ENCODE measurements at regions not wholly inside any gene's neighbourhood (a gene's known extent, or its start where the extent isn't known, plus 50 kb on each side); places are given as distances from the start of the nearest gene placed in this dataset.
"Not testable (repeated sequence)": the region's sequence is repeated elsewhere in the genome, so short reads cannot be mapped to it uniquely, and the experiment has no call there.

GRCh38 chr2:14881651-14882327 is 249.3 kb downstream of the LRATD1 start:
- H3K36me3 Mint-ChIP-seq, result no peaks in the 10 kb centered on the region
- H3K4me3 Mint-ChIP-seq, result no peak overlapping the region
- H3K27ac Mint-ChIP-seq, result no peak overlapping the region
- H3K9me3 Mint-ChIP-seq, result peaks cover 0 to 10% (median 0%) of the 10 kb centered on the region in 6 donors
- DNase-seq, result no peak
- peaks cover 0 to 2% (median 1%) of the 10 kb centered on the region in 3 donors for H3K27me3 Mint-ChIP-seq (ENCODE audit: low read depth in 3 of 3)
- H3K4me1 Mint-ChIP-seq, result no peaks in the 10 kb centered on the region

- DNase-seq, result no peak
- H3K27me3 Mint-ChIP-seq (ENCODE audit: low read depth in 3 of 3), result peaks cover 0 to 4% (median 1%) of the 10 kb centered on the region in 3 donors
- H3K4me1 Mint-ChIP-seq, result no peaks in the 10 kb centered on the region
- H3K36me3 Mint-ChIP-seq, result no peaks in the 10 kb centered on the region
- peaks cover 0 to 6% (median 0%) of the 10 kb centered on the region in 6 donors for H3K9me3 Mint-ChIP-seq
- H3K4me3 Mint-ChIP-seq, result no peak overlapping the region
- no peak overlapping the region for H3K27ac Mint-ChIP-seq
These were observed 252.1 kb downstream of the LRATD1 start for GRCh38 chr2:14884651-14885050.

GRCh38 chr2:14891546-14891945 is 259.0 kb downstream of the LRATD1 start:
- H3K4me1 Mint-ChIP-seq, result no peaks in the 10 kb centered on the region
- H3K4me3 Mint-ChIP-seq, result no peak overlapping the region
- DNase-seq, result no peak
- no peak overlapping the region for H3K27ac Mint-ChIP-seq
- peaks cover 0 to 2% (median 0%) of the 10 kb centered on the region in 3 donors for H3K27me3 Mint-ChIP-seq (ENCODE audit: low read depth in 3 of 3)
- H3K9me3 Mint-ChIP-seq, result peaks cover 0 to 8% (median 0%) of the 10 kb centered on the region in 6 donors
- H3K36me3 Mint-ChIP-seq, result no peaks in the 10 kb centered on the region

GRCh38 chr2:14896330-14897030 is 264.0 kb downstream of the LRATD1 start:
- no peak for DNase-seq
- H3K27me3 Mint-ChIP-seq (ENCODE audit: low read depth in 3 of 3), result peaks cover 0 to 2% (median 0%) of the 10 kb centered on the region in 3 donors
- H3K36me3 Mint-ChIP-seq, result no peaks in the 10 kb centered on the region
- H3K4me3 Mint-ChIP-seq, result no peak overlapping the region
- peaks cover 0 to 5% (median 0%) of the 10 kb centered on the region in 6 donors for H3K9me3 Mint-ChIP-seq
- no peaks in the 10 kb centered on the region for H3K4me1 Mint-ChIP-seq
- H3K27ac Mint-ChIP-seq, result no peak overlapping the region

DNA sequence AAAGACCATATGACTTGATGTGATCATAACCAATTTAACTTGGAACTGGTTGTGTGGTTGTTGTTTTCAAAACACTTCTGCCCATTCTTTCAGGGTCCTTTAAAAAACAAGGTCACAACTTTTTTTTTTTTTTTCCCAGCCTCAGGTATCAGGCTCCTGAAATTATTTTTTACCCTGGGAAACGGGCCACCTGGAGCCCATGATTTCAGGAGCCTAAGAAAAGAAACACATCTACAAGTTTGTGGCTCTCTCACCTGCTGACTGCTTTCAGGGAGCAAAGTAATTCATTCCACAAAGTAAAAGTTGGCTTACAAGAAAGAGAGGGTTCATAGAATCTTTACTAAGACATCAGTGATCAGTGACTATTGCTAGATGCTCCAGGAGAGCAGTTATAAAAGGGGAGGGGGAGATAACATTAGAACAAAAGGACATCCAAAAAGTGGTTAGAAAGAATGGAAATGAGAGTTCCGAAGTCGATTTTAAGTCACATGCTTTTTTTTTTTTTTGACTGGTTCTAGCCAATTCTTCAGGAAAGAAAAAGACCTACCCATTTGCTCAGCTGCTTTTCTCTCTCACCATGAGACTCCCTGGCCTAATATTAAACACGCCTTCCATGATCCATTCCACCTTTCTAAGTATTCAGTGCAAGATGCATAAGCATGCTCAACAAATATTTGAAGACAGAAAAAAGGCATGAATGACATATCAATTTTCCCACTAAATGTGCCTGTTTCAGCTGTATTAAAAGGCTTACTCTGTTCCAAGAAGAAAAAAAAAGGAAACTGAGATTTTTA is 267.3 kb downstream of the LRATD1 start:
- H3K4me1 Mint-ChIP-seq, result no peaks in the 10 kb centered on the region
- H3K27ac Mint-ChIP-seq, result no peak overlapping the region
- H3K36me3 Mint-ChIP-seq, result no peaks in the 10 kb centered on the region
- no peak for DNase-seq
- no peak overlapping the region for H3K4me3 Mint-ChIP-seq
- peaks cover 0 to 8% (median 0%) of the 10 kb centered on the region in 6 donors for H3K9me3 Mint-ChIP-seq
- peaks cover 0 to 3% (median 2%) of the 10 kb centered on the region in 3 donors for H3K27me3 Mint-ChIP-seq (ENCODE audit: low read depth in 3 of 3)

DNA sequence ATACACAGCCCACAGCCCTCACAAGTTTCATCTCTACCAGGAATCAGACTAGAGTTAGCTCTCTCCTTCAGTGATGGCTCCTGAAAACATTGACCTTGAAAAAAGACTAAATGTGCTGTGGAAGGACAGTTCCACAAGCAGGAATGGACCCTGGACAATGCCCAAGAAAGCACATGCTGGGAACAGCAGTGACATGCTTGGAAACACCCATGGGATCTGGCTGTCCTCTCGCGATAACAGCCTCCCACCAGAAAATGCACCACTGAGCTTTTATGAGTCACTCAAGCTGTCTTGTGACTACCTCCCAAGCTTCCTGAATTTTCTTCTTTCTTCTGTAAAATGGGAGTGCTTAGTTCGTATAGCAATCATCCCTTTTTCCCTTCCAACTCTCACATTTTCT is 269.2 kb downstream of the LRATD1 start:
- no peak overlapping the region for H3K4me3 Mint-ChIP-seq
- H3K27ac Mint-ChIP-seq, result no peak overlapping the region
- no peaks in the 10 kb centered on the region for H3K4me1 Mint-ChIP-seq
- H3K9me3 Mint-ChIP-seq, result peaks cover 0 to 3% (median 0%) of the 10 kb centered on the region in 6 donors
- DNase-seq, result no peak
- peaks cover 0 to 3% (median 2%) of the 10 kb centered on the region in 3 donors for H3K27me3 Mint-ChIP-seq (ENCODE audit: low read depth in 3 of 3)
- no peaks in the 10 kb centered on the region for H3K36me3 Mint-ChIP-seq

- Mint-ChIP-seq H3K36me3 (no peaks in the 10 kb centered on the region), H3K27ac (no peak overlapping the region), H3K4me3 (no peak overlapping the region), H3K9me3 (peaks cover 0 to 3% (median 0%) of the 10 kb centered on the region in 6 donors), H3K27me3 (ENCODE audit: low read depth in 3 of 3) (peaks cover 0 to 3% (median 2%) of the 10 kb centered on the region in 3 donors), H3K4me1 (no peaks in the 10 kb centered on the region)
- no peak for DNase-seq
These were observed 270.4 kb downstream of the LRATD1 start for GRCh38 chr2:14902953-14903352.

- Mint-ChIP-seq H3K4me1 (no peaks in the 10 kb centered on the region), H3K27me3 (ENCODE audit: low read depth in 3 of 3) (peaks cover 0 to 3% (median 2%) of the 10 kb centered on the region in 3 donors), H3K27ac (no peak overlapping the region), H3K36me3 (no peaks in the 10 kb centered on the region), H3K4me3 (no peak overlapping the region), H3K9me3 (peaks cover 0 to 3% (median 0%) of the 10 kb centered on the region in 6 donors)
- DNase-seq, result peak; percentile 8 to 23 (median 10)
These were observed 271.3 kb downstream of the LRATD1 start for GRCh38 chr2:14903709-14904374.

DNA sequence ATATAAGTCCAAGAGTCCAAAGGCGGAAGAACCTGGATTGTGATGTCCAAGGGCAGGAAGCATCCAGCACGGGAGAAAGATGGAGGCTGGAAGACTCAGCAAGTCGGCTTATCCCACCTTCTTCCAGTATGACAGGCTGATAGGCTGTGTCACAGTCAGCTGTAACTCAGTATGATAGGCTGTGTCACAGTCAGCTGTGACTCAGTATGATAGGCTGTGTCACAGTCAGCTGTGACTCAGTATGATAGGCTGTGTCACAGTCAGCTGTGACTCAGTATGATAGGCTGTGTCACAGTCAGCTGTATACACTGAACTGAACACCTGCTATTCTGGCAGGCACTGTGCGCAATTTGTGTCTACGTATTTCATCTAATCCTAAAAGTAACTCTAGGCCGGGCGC is 271.9 kb downstream of the LRATD1 start:
- not testable (repeated sequence) for H3K4me1 Mint-ChIP-seq; H3K4me3 Mint-ChIP-seq; H3K27ac Mint-ChIP-seq; DNase-seq; H3K27me3 Mint-ChIP-seq (ENCODE audit: low read depth in 3 of 3); H3K36me3 Mint-ChIP-seq; H3K9me3 Mint-ChIP-seq

DNA sequence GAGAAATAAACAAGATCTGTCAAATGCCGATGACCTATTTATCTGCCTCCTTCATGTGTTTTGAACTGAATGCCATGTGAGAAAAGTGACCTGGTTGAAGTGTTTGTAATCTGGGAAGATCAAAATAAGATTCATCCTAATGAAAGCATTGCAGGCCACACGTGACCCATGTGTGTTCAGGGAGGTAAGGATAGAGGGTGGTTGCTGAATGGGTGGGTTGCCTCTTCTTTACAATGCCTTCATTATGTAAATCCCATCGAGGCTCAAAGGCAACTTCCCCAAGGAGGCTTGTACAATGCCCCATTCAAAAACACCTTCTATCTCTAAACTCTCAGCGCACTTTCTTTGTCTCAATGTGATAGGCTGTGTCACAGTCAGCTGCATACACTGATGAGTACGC is 273.1 kb downstream of the LRATD1 start:
- peaks cover 0 to 3% (median 2%) of the 10 kb centered on the region in 3 donors for H3K27me3 Mint-ChIP-seq (ENCODE audit: low read depth in 3 of 3)
- no peaks in the 10 kb centered on the region for H3K4me1 Mint-ChIP-seq
- H3K27ac Mint-ChIP-seq, result no peak overlapping the region
- H3K9me3 Mint-ChIP-seq, result peaks cover 0 to 3% (median 0%) of the 10 kb centered on the region in 6 donors
- no peak overlapping the region for H3K4me3 Mint-ChIP-seq
- no peaks in the 10 kb centered on the region for H3K36me3 Mint-ChIP-seq
- no peak for DNase-seq

- Mint-ChIP-seq H3K27me3 (ENCODE audit: low read depth in 3 of 3) (peaks cover 0 to 3% (median 0%) of the 10 kb centered on the region in 3 donors), H3K4me1 (no peaks in the 10 kb centered on the region), H3K9me3 (peaks cover 0 to 3% (median 0%) of the 10 kb centered on the region in 6 donors), H3K27ac (no peak overlapping the region), H3K4me3 (no peak overlapping the region), H3K36me3 (no peaks in the 10 kb centered on the region)
- DNase-seq, result no peak
These were observed 274.6 kb downstream of the LRATD1 start for GRCh38 chr2:14907014-14907612.

GRCh38 chr2:14909795-14910194 is 277.3 kb downstream of the LRATD1 start:
- Mint-ChIP-seq H3K4me3 (no peak overlapping the region), H3K9me3 (peaks cover 0 to 2% (median 0%) of the 10 kb centered on the region in 6 donors), H3K4me1 (no peaks in the 10 kb centered on the region), H3K27me3 (ENCODE audit: low read depth in 3 of 3) (no peaks in the 10 kb centered on the region), H3K27ac (no peak overlapping the region), H3K36me3 (no peaks in the 10 kb centered on the region)
- DNase-seq, result no peak

DNA sequence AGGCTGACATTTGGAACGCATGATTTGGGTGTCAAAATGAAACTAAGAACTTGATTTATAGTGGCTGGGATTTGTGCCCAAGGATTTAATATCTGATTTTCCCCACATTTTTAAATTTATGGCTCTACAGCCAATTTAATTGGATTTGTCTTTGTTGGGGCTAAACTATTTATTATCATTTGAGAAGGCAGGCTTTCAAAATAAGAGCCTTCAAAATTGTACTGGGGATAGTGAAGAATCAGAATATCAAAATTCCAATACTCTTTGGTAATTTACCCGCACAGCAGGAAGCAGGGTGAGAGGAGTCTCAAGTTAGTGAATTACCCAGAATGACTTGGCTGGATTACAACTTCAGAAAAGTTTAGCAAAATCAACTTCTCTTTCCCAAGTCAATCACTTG is 278.1 kb downstream of the LRATD1 start:
- no peak overlapping the region for H3K4me3 Mint-ChIP-seq
- H3K27me3 Mint-ChIP-seq (ENCODE audit: low read depth in 3 of 3), result no peaks in the 10 kb centered on the region
- DNase-seq, result no peak

More for the DNA sequence above, 278.1 kb downstream of the LRATD1 start:
- H3K4me1 Mint-ChIP-seq, result no peaks in the 10 kb centered on the region
- peaks cover 0 to 2% (median 0%) of the 10 kb centered on the region in 6 donors for H3K9me3 Mint-ChIP-seq
- H3K27ac Mint-ChIP-seq, result no peak overlapping the region
- no peaks in the 10 kb centered on the region for H3K36me3 Mint-ChIP-seq
